K562 (cell line): ENCODE measurements at regions not wholly inside any gene's neighbourhood (a gene's known extent, or its start where the extent isn't known, plus 50 kb on each side); places are given as distances from the start of the nearest gene placed in this dataset.

Experiments
- ATAC-seq: fragments of 200-7000 bp; cut with Tn5 transposase; 3 replicates; pipeline ENCODE4 v1.9.1; 2020; ENCODE audit warnings: moderate library complexity
- BruUV-seq: library from RNA; stranded (reverse); fragments of 400-500 nt; replicated peaks from 2 replicates; lab custom pipeline; 2021; lab: Mats Ljungman, UMichigan
- CTCF ChIA-PET: fragments of 300-600 bp; formaldehyde crosslinking; extraction: SDS; loops from one replicate; lab custom pipeline; 2021; ENCODE audit warnings: low intra/inter-chr PET ratio; lab: Yijun Ruan, JAX
- POLR2A ChIA-PET: fragments of 300-600, 350-650 bp; sonication (Branson Sonifier 250); formaldehyde crosslinking; extraction: SDS; loops from one replicate; lab custom pipeline; 2021; ENCODE audit warnings: antibody characterized with exemption, inconsistent platforms; lab: Yijun Ruan, JAX
- DNase-seq, 4 experiments: peaks; one replicate each; pipeline versions ENCODE4 v3.0.0 to v3.0.0-alpha.2; 2011 to 2018; ENCODE audit warnings: low spot score in 3 of 4, mixed read lengths in 3 of 4; ENCODE audit errors: extremely low read depth in 1 of 4
- FAIRE-seq: peaks from 2 replicates; lab custom pipeline; 2011; peaks lifted over from hg19 to GRCh38; lab: Jason Lieb, UNC
- H2AFZ ChIP-seq: 2 replicates; pipeline ENCODE4 v1.6.0; 2011; ENCODE audit warnings: low read depth, low read length, control low read depth, inconsistent platforms
- H3K27ac ChIP-seq: fragments of 200-600 bp; 3 replicates; pipeline ENCODE4 v1.8.0; 2011; ENCODE audit warnings: low read depth, mild to moderate bottlenecking, control low read depth, inconsistent platforms, low read length, moderate library complexity, mixed read lengths; ENCODE audit errors: extremely low read depth
- H3K27me3 ChIP-seq, 2 experiments: fragments of 300-600 bp in 1 of 2; 2 replicates in 1 of 2; 3 replicates in 1 of 2; pipeline versions ENCODE4 v1.6.0 to v1.8.0; 2011; ENCODE audit warnings: inconsistent platforms in 2 of 2, low read length in 2 of 2, mild to moderate bottlenecking in 1 of 2, mixed read lengths in 1 of 2, moderate library complexity in 1 of 2; ENCODE audit not compliant: control insufficient read depth in 2 of 2, insufficient read depth in 2 of 2
- H3K36me3 ChIP-seq: fragments of 300-600 bp; 3 replicates; pipeline ENCODE4 v1.8.0; 2011; ENCODE audit warnings: mild to moderate bottlenecking, low read length, inconsistent platforms; ENCODE audit not compliant: control insufficient read depth, insufficient read depth
- H3K4me1 ChIP-seq, 2 experiments: fragments of 200-600 bp in 1 of 2; replicated peaks in 1 of 2; 2 replicates in 1 of 2; 3 replicates in 1 of 2; pipeline versions ENCODE4 v1.5.1 to v1.8.0; 2011; ENCODE audit warnings: inconsistent platforms in 2 of 2, low read length in 2 of 2, mild to moderate bottlenecking in 1 of 2, mixed read lengths in 1 of 2, moderate library complexity in 1 of 2; ENCODE audit not compliant: control insufficient read depth in 2 of 2, insufficient read depth in 2 of 2
- H3K4me2 ChIP-seq: 2 replicates; pipeline ENCODE4 v1.6.1; 2011; ENCODE audit warnings: low read length, control low read depth, inconsistent platforms, mixed read lengths; ENCODE audit not compliant: insufficient read depth
- H3K4me3 ChIP-seq: fragments of 200-600 bp; sonication (generic), shearing (Covaris generic); 2 replicates; pipeline ENCODE4 v1.5.1; 2016; ENCODE audit warnings: control low read depth, inconsistent platforms
- H3K79me2 ChIP-seq: fragments of 200-600 bp; 3 replicates; pipeline ENCODE4 v1.8.0; 2011; ENCODE audit warnings: low read length, inconsistent platforms; ENCODE audit not compliant: control insufficient read depth, insufficient read depth
- H3K9ac ChIP-seq, 2 experiments: 2 replicates each; pipeline versions ENCODE4 v1.6.0 to v1.6.1; 2011; ENCODE audit warnings: low read depth in 2 of 2, low read length in 2 of 2, control low read depth in 1 of 2, inconsistent platforms in 1 of 2, mild to moderate bottlenecking in 1 of 2, mixed read lengths in 1 of 2; ENCODE audit not compliant: insufficient read depth in 1 of 2
- H3K9me1 ChIP-seq: one replicate; pipeline ENCODE4 v1.6.0; 2011; ENCODE audit warnings: inconsistent platforms, mild to moderate bottlenecking, low read length, moderate library complexity; ENCODE audit not compliant: control insufficient read depth, insufficient read depth
- H3K9me3 ChIP-seq: replicated peaks from 2 replicates; pipeline ENCODE4 v1.5.1; 2011; ENCODE audit warnings: low read depth, low read length, inconsistent platforms; ENCODE audit not compliant: control insufficient read depth, insufficient read depth
- H4K20me1 ChIP-seq: replicated peaks from 2 replicates; pipeline ENCODE4 v1.6.1; 2011; ENCODE audit warnings: low read length, inconsistent platforms, mixed read lengths; ENCODE audit not compliant: control insufficient read depth, insufficient read depth
- ARNT ChIP-seq, 2 experiments: fragments of 450-650 bp; IDR thresholded peaks; 2 replicates each; pipeline ENCODE4 v1.6.1; 2016; ENCODE audit warnings: mild to moderate bottlenecking in 1 of 2
- EWSR1 ChIP-seq: fragments of 450-650 bp; IDR thresholded peaks from 2 replicates; pipeline ENCODE4 v1.6.1; 2018; ENCODE audit warnings: borderline replicate concordance, mild to moderate bottlenecking, low read depth, moderate library complexity; ENCODE audit not compliant: partially characterized antibody
- HNRNPUL1 ChIP-seq: fragments of 200-400 bp; formaldehyde crosslinking; IDR thresholded peaks from 2 replicates; pipeline ENCODE4 v1.6.1; 2017; ENCODE audit warnings: low read length
- MBD2 ChIP-seq: sonication (generic); IDR thresholded peaks from 2 replicates; pipeline ENCODE4 v1.6.1; 2016; ENCODE audit warnings: low read depth, borderline replicate concordance
- MTA1 ChIP-seq: fragments of 450-650 bp; IDR thresholded peaks from 2 replicates; pipeline ENCODE4 v1.6.1; 2017; ENCODE audit warnings: borderline replicate concordance
- NEUROD1 ChIP-seq: fragments of 150-350 bp; IDR thresholded peaks from 2 replicates; pipeline ENCODE4 v1.6.1; 2014; ENCODE audit warnings: borderline replicate concordance, low read length, low read depth; ENCODE audit not compliant: partially characterized antibody
- PHTF2 ChIP-seq: fragments of 250-450 bp; sonication (Bioruptor Pico); IDR thresholded peaks from 2 replicates; pipeline ENCODE4 v1.5.0; 2021; ENCODE audit warnings: mild to moderate bottlenecking
- RBM39 ChIP-seq: fragments of 200-400 bp; formaldehyde crosslinking; optimal IDR thresholded peaks from 2 replicates; pipeline ENCODE3; 2018; ENCODE audit warnings: low read depth, low read length
- STAT5A ChIP-seq: IDR thresholded peaks from 2 replicates; pipeline ENCODE4 v1.6.1; 2012; ENCODE audit warnings: low read length, inconsistent platforms, borderline replicate concordance
- TAF7 ChIP-seq: fragments of 450-650 bp; IDR thresholded peaks from 2 replicates; pipeline ENCODE4 v1.6.1; 2016; ENCODE audit warnings: missing genetic modification characterization, missing compliant biosample characterization
- TEAD1 ChIP-seq, 2 experiments: fragments of 450-650 bp in 1 of 2; sonication (generic) in 1 of 2; formaldehyde crosslinking; IDR thresholded peaks; 2 replicates each; pipeline versions ENCODE4 v1.4.0 to v1.8.0; 2020 to 2022; ENCODE audit warnings: mild to moderate bottlenecking in 2 of 2, missing genetic modification reagents in 1 of 2
- ZBED1 ChIP-seq: IDR thresholded peaks from 2 replicates; pipeline ENCODE4 v1.6.1; 2014
- ZNF253 ChIP-seq: fragments of 250-450 bp; sonication (Bioruptor Pico); conservative IDR thresholded peaks from 2 replicates; pipeline ENCODE4 v1.6.1; 2021; ENCODE audit warnings: mild to moderate bottlenecking
- ZNF277 ChIP-seq: fragments of 250-450 bp; sonication (Bioruptor Pico); IDR thresholded peaks from 2 replicates; pipeline ENCODE4 v1.8.0; 2022; ENCODE audit warnings: inconsistent platforms, mild to moderate bottlenecking, moderate library complexity, borderline replicate concordance
- ZNF311 ChIP-seq: fragments of 250-450 bp; sonication (Bioruptor Pico); IDR thresholded peaks from 2 replicates; pipeline ENCODE4 v1.4.0; 2020; ENCODE audit warnings: mild to moderate bottlenecking, moderate library complexity
- ZNF696 ChIP-seq: fragments of 250-450 bp; sonication (Bioruptor Pico); conservative IDR thresholded peaks from 2 replicates; pipeline ENCODE4 v1.4.0; 2020; ENCODE audit warnings: mild to moderate bottlenecking, moderate library complexity
- WGBS: fragments of 100-300 bp; shearing (Covaris generic); methylation state at CpG from one replicate; pipeline ENCODE4 v1.1.6; 2016; ENCODE audit warnings: low coverage, mixed read lengths; ENCODE audit not compliant: insufficient coverage; ENCODE audit errors: missing lambda C conversion rate; 5-methylcytosine and 5-hydroxymethylcytosine counted together
- in situ Hi-C: fragments of 300-500 bp; cut with MboI; formaldehyde crosslinking; loops from 4 replicates; pipeline ENCODE4 v1.15.0; 2018; ENCODE audit warnings: inconsistent platforms, mixed read lengths
- intact Hi-C: fragments of 100-400 bp; cut with micrococcal nuclease; formaldehyde crosslinking; loops from 2 replicates; pipeline ENCODE4 v1.14.2; 2022
- TF ChIP-seq, protein P1 (sequence below): fragments of 250-450 bp; sonication (Bioruptor Pico); IDR thresholded peaks from 2 replicates; pipeline ENCODE4 v1.4.0; 2020; ENCODE audit warnings: mild to moderate bottlenecking, moderate library complexity
- TF ChIP-seq, protein P2 (sequence below): fragments of 450-650 bp; IDR thresholded peaks from one replicate; pipeline ENCODE4 v1.6.1; 2018; ENCODE audit warnings: mild to moderate bottlenecking, moderate library complexity; ENCODE audit not compliant: partially characterized antibody

DNA sequence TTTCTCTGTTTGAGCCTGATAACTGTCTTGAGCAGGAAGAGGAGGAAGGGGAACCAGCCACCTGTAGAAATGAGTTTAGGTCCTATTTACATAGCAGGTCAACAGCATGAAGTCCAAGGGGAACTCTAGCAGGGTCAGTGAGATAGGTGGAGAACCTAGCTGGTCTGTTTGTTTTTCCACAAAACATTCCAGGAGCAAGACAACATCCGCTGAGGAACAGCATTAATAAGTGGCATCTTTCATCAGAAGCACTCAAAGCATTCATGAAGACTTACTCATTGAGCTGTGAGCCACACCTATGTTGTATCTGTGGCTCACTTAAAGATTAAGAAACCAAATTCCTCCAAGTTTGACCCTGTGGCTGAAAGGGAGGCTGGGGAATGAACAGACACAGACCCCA, 115.9 kb downstream of the ACTBL2 start:
- Histone ChIP-seq H3K27ac (no peak overlapping the region), H3K4me1 (no peaks in the 10 kb centered on the region), H3K4me3 (no peak overlapping the region), H3K36me3 (no peaks in the 10 kb centered on the region), H3K9me1 (no peaks in the 10 kb centered on the region), H4K20me1 (no peaks in the 10 kb centered on the region), H3K4me2 (no peak overlapping the region), H3K9ac (no peak overlapping the region), H3K79me2 (no peaks in the 10 kb centered on the region), H3K27me3 (no peaks in the 10 kb centered on the region), H2AFZ (no peak overlapping the region), H3K9me3 (no peaks in the 10 kb centered on the region)
- CTCF ChIA-PET: no interaction called here
- intact Hi-C loops (no loop called here), in situ Hi-C loops (no loop called here)
- POLR2A ChIA-PET: interaction anchor here (1.1 kb wide), 1 partner anchor 9 kb away, joined by 3 read pairs; no protein-coding TSS in a partner anchor
- DNase-seq: no peak
- TF ChIP-seq ZNF253: no peak
- TF ChIP-seq, protein P1, sequence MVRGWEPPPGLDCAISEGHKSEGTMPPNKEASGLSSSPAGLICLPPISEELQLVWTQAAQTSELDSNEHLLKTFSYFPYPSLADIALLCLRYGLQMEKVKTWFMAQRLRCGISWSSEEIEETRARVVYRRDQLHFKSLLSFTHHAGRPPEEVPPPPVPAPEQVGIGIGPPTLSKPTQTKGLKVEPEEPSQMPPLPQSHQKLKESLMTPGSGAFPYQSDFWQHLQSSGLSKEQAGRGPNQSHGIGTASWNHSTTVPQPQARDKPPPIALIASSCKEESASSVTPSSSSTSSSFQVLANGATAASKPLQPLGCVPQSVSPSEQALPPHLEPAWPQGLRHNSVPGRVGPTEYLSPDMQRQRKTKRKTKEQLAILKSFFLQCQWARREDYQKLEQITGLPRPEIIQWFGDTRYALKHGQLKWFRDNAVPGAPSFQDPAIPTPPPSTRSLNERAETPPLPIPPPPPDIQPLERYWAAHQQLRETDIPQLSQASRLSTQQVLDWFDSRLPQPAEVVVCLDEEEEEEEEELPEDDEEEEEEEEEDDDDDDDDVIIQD: no peak
- TF ChIP-seq ZNF277 (CRISPR knock-in tag): no peak
- no peak for TF ChIP-seq MTA1
- TF ChIP-seq, protein P2, sequence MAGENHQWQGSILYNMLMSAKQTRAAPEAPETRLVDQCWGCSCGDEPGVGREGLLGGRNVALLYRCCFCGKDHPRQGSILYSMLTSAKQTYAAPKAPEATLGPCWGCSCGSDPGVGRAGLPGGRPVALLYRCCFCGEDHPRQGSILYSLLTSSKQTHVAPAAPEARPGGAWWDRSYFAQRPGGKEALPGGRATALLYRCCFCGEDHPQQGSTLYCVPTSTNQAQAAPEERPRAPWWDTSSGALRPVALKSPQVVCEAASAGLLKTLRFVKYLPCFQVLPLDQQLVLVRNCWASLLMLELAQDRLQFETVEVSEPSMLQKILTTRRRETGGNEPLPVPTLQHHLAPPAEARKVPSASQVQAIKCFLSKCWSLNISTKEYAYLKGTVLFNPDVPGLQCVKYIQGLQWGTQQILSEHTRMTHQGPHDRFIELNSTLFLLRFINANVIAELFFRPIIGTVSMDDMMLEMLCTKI: no peak
- no peak for TF ChIP-seq TEAD1 (CRISPR knock-in tag; IDR thresholded peaks at IDR 0.05)
- TF ChIP-seq STAT5A: no peak
- TF ChIP-seq ARNT (IDR thresholded peaks at IDR 0.05): no peak
- no peak for TF ChIP-seq ZNF311 (CRISPR knock-in tag)
- no peak for TF ChIP-seq ZBED1
- no peak for TF ChIP-seq RBM39
- TF ChIP-seq MBD2: no peak
- TF ChIP-seq HNRNPUL1: no peak
- TF ChIP-seq EWSR1: no peak
- no peak for TF ChIP-seq ZNF696 (CRISPR knock-in tag)
- no peak for TF ChIP-seq NEUROD1
- TF ChIP-seq PHTF2: no peak
- no peak for TF ChIP-seq TAF7 (tag)
- ATAC-seq: no peak
- WGBS: 0% methylated on average over 1 of the region's 1 CpG
- BruUV-seq: no TSS peak
- FAIRE-seq: no peak
